Neural crest cell (in vitro differentiated cells): ENCODE measurements at regions not wholly inside any gene's neighbourhood (a gene's known extent, or its start where the extent isn't known, plus 50 kb on each side); places are given as distances from the start of the nearest gene placed in this dataset.
"Not testable (repeated sequence)": the region's sequence is repeated elsewhere in the genome, so short reads cannot be mapped to it uniquely, and the experiment has no call there.

ENCODE experiments used
- DNase-seq: peaks from one replicate; pipeline ENCODE4 v3.0.0; 2021; ENCODE audit warnings: low read depth, mixed read lengths, low spot score
- H3K27ac Mint-ChIP-seq: one replicate; pipeline ENCODE4 v1.8.0; 2021; ENCODE audit warnings: mild to moderate bottlenecking, mixed read lengths; ENCODE audit not compliant: unreplicated experiment
- H3K27me3 Mint-ChIP-seq: 2 replicates; pipeline ENCODE4 v1.8.0; 2021; ENCODE audit warnings: low read depth, mild to moderate bottlenecking, mixed read lengths
- H3K36me3 Mint-ChIP-seq: 2 replicates; pipeline ENCODE4 v1.8.0; 2021; ENCODE audit warnings: low read depth, mild to moderate bottlenecking, mixed read lengths
- H3K4me1 Mint-ChIP-seq: 2 replicates; pipeline ENCODE4 v1.8.0; 2021; ENCODE audit warnings: mixed read lengths
- H3K4me3 Mint-ChIP-seq: one replicate; pipeline ENCODE4 v1.8.0; 2021; ENCODE audit warnings: mild to moderate bottlenecking, mixed read lengths
- H3K9me3 Mint-ChIP-seq: 2 replicates; pipeline ENCODE4 v1.8.0; 2021; ENCODE audit warnings: mixed read lengths
- TF ChIP-seq, protein P1 (sequence below): fragments of 200-600 bp; sonication (generic); conservative IDR thresholded peaks from 2 replicates; pipeline ENCODE4 v1.5.0; 2021; ENCODE audit warnings: antibody characterized with exemption, mild to moderate bottlenecking

- peaks cover 9% of the 10 kb centered on the region for H3K9me3 Mint-ChIP-seq
- TF ChIP-seq, protein P1, sequence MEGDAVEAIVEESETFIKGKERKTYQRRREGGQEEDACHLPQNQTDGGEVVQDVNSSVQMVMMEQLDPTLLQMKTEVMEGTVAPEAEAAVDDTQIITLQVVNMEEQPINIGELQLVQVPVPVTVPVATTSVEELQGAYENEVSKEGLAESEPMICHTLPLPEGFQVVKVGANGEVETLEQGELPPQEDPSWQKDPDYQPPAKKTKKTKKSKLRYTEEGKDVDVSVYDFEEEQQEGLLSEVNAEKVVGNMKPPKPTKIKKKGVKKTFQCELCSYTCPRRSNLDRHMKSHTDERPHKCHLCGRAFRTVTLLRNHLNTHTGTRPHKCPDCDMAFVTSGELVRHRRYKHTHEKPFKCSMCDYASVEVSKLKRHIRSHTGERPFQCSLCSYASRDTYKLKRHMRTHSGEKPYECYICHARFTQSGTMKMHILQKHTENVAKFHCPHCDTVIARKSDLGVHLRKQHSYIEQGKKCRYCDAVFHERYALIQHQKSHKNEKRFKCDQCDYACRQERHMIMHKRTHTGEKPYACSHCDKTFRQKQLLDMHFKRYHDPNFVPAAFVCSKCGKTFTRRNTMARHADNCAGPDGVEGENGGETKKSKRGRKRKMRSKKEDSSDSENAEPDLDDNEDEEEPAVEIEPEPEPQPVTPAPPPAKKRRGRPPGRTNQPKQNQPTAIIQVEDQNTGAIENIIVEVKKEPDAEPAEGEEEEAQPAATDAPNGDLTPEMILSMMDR = no peak
- H3K36me3 Mint-ChIP-seq = peaks cover 6% of the 10 kb centered on the region
- peaks cover 13% of the 10 kb centered on the region for H3K4me1 Mint-ChIP-seq
- no peaks in the 10 kb centered on the region for H3K27me3 Mint-ChIP-seq
- H3K27ac Mint-ChIP-seq = no peak overlapping the region
- DNase-seq = no peak
- H3K4me3 Mint-ChIP-seq = no peak overlapping the region
These were observed 1399.2 kb upstream of the ATXN8OS start for GRCh38 chr13:68708336-68708908.

GRCh38 chr13:68706044-68706443, 1401.6 kb upstream of the ATXN8OS start:
- H3K9me3 Mint-ChIP-seq = peaks cover 12% of the 10 kb centered on the region
- not testable (repeated sequence) for H3K27ac Mint-ChIP-seq, DNase-seq, H3K4me1 Mint-ChIP-seq, H3K36me3 Mint-ChIP-seq, H3K4me3 Mint-ChIP-seq, H3K27me3 Mint-ChIP-seq

GRCh38 chr13:68697551-68697950, 1410.1 kb upstream of the ATXN8OS start:
- Mint-ChIP-seq H3K36me3 (no peaks in the 10 kb centered on the region), H3K4me1 (no peaks in the 10 kb centered on the region), H3K4me3 (no peak overlapping the region), H3K27ac (no peak overlapping the region), H3K9me3 (peaks cover 1% of the 10 kb centered on the region), H3K27me3 (no peaks in the 10 kb centered on the region)
- DNase-seq = no peak
- TF ChIP-seq, protein P1 = no peak

GRCh38 chr13:68696907-68697306, 1410.7 kb upstream of the ATXN8OS start:
- TF ChIP-seq, protein P1 = no peak
- H3K4me1 Mint-ChIP-seq = no peaks in the 10 kb centered on the region
- H3K4me3 Mint-ChIP-seq = no peak overlapping the region
- no peaks in the 10 kb centered on the region for H3K36me3 Mint-ChIP-seq
- no peaks in the 10 kb centered on the region for H3K9me3 Mint-ChIP-seq
- H3K27ac Mint-ChIP-seq = no peak overlapping the region
- DNase-seq = no peak
- no peaks in the 10 kb centered on the region for H3K27me3 Mint-ChIP-seq

DNA sequence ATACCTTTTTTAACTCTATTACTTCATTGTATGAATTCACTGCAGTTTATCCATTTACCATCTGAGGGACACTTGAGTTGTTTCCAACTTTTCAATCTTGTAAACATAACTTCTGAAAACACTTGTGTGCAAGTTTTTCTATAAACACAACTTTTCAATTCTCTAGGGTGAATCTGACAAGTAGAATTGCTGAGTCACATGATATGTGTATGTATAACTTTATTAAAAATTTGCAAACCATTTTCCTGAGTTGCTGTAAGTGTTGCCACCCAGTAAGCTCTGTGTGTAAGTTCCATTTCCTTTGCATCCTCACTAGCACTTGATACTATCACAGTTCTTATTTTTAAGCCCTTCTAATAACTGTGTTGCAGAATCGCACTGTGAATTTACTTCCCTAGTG, 1415.6 kb upstream of the ATXN8OS start:
- Mint-ChIP-seq H3K27me3 (no peaks in the 10 kb centered on the region), H3K4me3 (no peak overlapping the region), H3K36me3 (no peaks in the 10 kb centered on the region), H3K4me1 (peaks cover 12% of the 10 kb centered on the region), H3K9me3 (no peaks in the 10 kb centered on the region), H3K27ac (no peak overlapping the region)
- DNase-seq = no peak
- TF ChIP-seq, protein P1 = no peak

DNA sequence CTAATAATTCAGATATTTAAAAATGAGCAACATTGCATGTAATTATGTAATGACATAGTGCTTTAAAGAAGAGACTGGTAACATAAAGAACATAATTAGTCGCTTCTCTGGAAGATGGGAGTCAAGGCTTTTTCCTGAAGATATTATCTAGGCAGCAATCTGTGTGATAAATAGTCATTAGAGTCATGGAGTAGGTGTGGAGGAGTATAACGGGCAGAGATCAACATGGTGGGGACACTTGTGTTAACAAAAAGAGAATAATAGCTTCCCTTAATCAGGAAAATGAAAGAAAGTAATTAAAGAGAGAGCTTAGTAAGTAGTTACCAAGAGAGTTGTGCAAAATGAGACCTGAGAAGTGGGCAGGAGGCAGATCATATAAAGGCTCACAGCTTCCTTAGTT, 1417.1 kb upstream of the ATXN8OS start:
- no peak overlapping the region for H3K27ac Mint-ChIP-seq
- H3K4me3 Mint-ChIP-seq = no peak overlapping the region
- peaks cover 12% of the 10 kb centered on the region for H3K4me1 Mint-ChIP-seq
- TF ChIP-seq, protein P1 = no peak
- H3K27me3 Mint-ChIP-seq = no peaks in the 10 kb centered on the region
- no peak for DNase-seq
- no peaks in the 10 kb centered on the region for H3K9me3 Mint-ChIP-seq
- H3K36me3 Mint-ChIP-seq = no peaks in the 10 kb centered on the region
